CD14-positive monocyte (primary cell): ENCODE measurements at regions not wholly inside any gene's neighbourhood (a gene's known extent, or its start where the extent isn't known, plus 50 kb on each side); places are given as distances from the start of the nearest gene placed in this dataset.

Experiments
- DNase-seq, 3 donors: peaks; one replicate each; pipeline ENCODE4 v3.0.0-alpha.2; 2011 to 2022
- H2AFZ ChIP-seq: 2 replicates; pipeline ENCODE4 v1.6.0; 2012; ENCODE audit warnings: mild to moderate bottlenecking, low read depth, low read length, inconsistent platforms; ENCODE audit not compliant: insufficient read depth, poor library complexity, severe bottlenecking
- H3K27ac ChIP-seq, 2 donors: 1 replicate in 1 of 2; 2 replicates in 1 of 2; pipeline ENCODE4 v1.5.1; 2012 to 2013; ENCODE audit warnings: low read length in 2 of 2, control low read depth in 1 of 2, inconsistent platforms in 1 of 2, low read depth in 1 of 2, mild to moderate bottlenecking in 1 of 2
- H3K27me3 ChIP-seq, 2 donors: one replicate each; pipeline versions ENCODE4 v1.6.0 to v1.6.1; 2011 to 2013; ENCODE audit warnings: low read length in 2 of 2; ENCODE audit not compliant: control insufficient read depth in 2 of 2, insufficient read depth in 2 of 2
- H3K36me3 ChIP-seq, 2 donors: replicated peaks in 1 of 2; 1 replicate in 1 of 2; 2 replicates in 1 of 2; pipeline versions ENCODE4 v1.5.1 to v1.6.1; 2012 to 2013; ENCODE audit warnings: low read length in 2 of 2, control low read depth in 1 of 2, inconsistent platforms in 1 of 2, mild to moderate bottlenecking in 1 of 2; ENCODE audit not compliant: insufficient read depth in 2 of 2, control insufficient read depth in 1 of 2
- H3K4me1 ChIP-seq, 2 donors: 1 replicate in 1 of 2; 2 replicates in 1 of 2; pipeline versions ENCODE4 v1.5.1 to v1.6.1; 2012 to 2013; ENCODE audit warnings: low read length in 2 of 2, control low read depth in 1 of 2, inconsistent platforms in 1 of 2, mild to moderate bottlenecking in 1 of 2, moderate library complexity in 1 of 2; ENCODE audit not compliant: insufficient read depth in 2 of 2, control insufficient read depth in 1 of 2
- H3K4me2 ChIP-seq: replicated peaks from 2 replicates; pipeline ENCODE3; 2012; ENCODE audit warnings: low read length, moderate library complexity, mild to moderate bottlenecking; ENCODE audit not compliant: poor library complexity, severe bottlenecking; ENCODE audit errors: extremely low read depth
- H3K4me3 ChIP-seq, 3 experiments: fragments of 200-600 bp in 1 of 3; sonication (generic) in 1 of 3; replicated peaks in 1 of 3; 1 replicate in 2 of 3; 2 replicates in 1 of 3; pipeline ENCODE4 v1.5.1; 2011 to 2013; ENCODE audit warnings: low read length in 3 of 3, mild to moderate bottlenecking in 3 of 3, control low read depth in 2 of 3, low read depth in 2 of 3, inconsistent platforms in 1 of 3, moderate library complexity in 1 of 3
- H3K79me2 ChIP-seq: 2 replicates; pipeline ENCODE4 v1.6.0; 2012; ENCODE audit warnings: mild to moderate bottlenecking, control low read depth, inconsistent platforms, low read length, moderate library complexity; ENCODE audit not compliant: insufficient read depth
- H3K9ac ChIP-seq: 2 replicates; pipeline ENCODE4 v1.6.0; 2017; ENCODE audit warnings: low read length, mild to moderate bottlenecking; ENCODE audit not compliant: insufficient read depth, poor library complexity, severe bottlenecking
- H3K9me3 ChIP-seq, 2 donors: replicated peaks in 1 of 2; 1 replicate in 1 of 2; 2 replicates in 1 of 2; pipeline versions ENCODE4 v1.5.1 to v1.6.1; 2012 to 2013; ENCODE audit warnings: low read length in 2 of 2, control low read depth in 1 of 2; ENCODE audit not compliant: control insufficient read depth in 1 of 2, insufficient read depth in 1 of 2
- H4K20me1 ChIP-seq: 2 replicates; pipeline ENCODE4 v1.6.0; 2012; ENCODE audit warnings: mild to moderate bottlenecking, low read length, control low read depth, moderate library complexity; ENCODE audit not compliant: insufficient read depth
- H3K27ac Mint-ChIP-seq, 7 donors: one replicate each; pipeline ENCODE4 v1.8.0; 2020; ENCODE audit warnings: mild to moderate bottlenecking in 7 of 7, mixed read lengths in 7 of 7, moderate library complexity in 6 of 7, inconsistent platforms in 2 of 7
- H3K27me3 Mint-ChIP-seq, 3 donors: one replicate each; pipeline ENCODE4 v1.8.0; 2021 to 2022; ENCODE audit warnings: low read depth in 3 of 3, mild to moderate bottlenecking in 3 of 3, mixed read lengths in 3 of 3, moderate library complexity in 3 of 3, inconsistent platforms in 1 of 3
- H3K36me3 Mint-ChIP-seq, 2 donors: one replicate each; pipeline ENCODE4 v1.8.0; 2020; ENCODE audit warnings: mixed read lengths in 2 of 2, inconsistent platforms in 1 of 2, mild to moderate bottlenecking in 1 of 2
- H3K4me1 Mint-ChIP-seq: one replicate; pipeline ENCODE4 v1.8.0; 2020; ENCODE audit warnings: mild to moderate bottlenecking, mixed read lengths
- H3K4me3 Mint-ChIP-seq, 2 donors: one replicate each; pipeline ENCODE4 v1.8.0; 2020; ENCODE audit warnings: mild to moderate bottlenecking in 2 of 2, mixed read lengths in 2 of 2, moderate library complexity in 1 of 2
- H3K9me3 Mint-ChIP-seq, 7 donors: one replicate each; pipeline ENCODE4 v1.8.0; 2020 to 2022; ENCODE audit warnings: mixed read lengths in 7 of 7, mild to moderate bottlenecking in 6 of 7, moderate library complexity in 6 of 7, inconsistent platforms in 2 of 7
- CTCF ChIP-seq: fragments of 200-600 bp; IDR thresholded peaks from one replicate; pipeline ENCODE4 v1.8.0; 2022; ENCODE audit warnings: antibody characterized with exemption, mild to moderate bottlenecking
- WGBS: methylation state at CpG from one replicate; pipeline ENCODE4 v1.1.5; 2013; ENCODE audit warnings: missing lambda C conversion rate; ENCODE audit not compliant: insufficient coverage; 5-methylcytosine and 5-hydroxymethylcytosine counted together
- intact Hi-C, 2 donors: fragments of 100-400 bp; cut with micrococcal nuclease; formaldehyde crosslinking; loops; one replicate each; pipeline versions ENCODE4 v1.15.0 to v1.15.1; 2023

- Histone ChIP-seq H3K9ac (no peak overlapping the region), H2AFZ (no peak overlapping the region), H3K9me3 (no peaks in the 10 kb centered on the region), H3K36me3 (no peaks in the 10 kb centered on the region), H3K27ac (no peak overlapping the region), H3K4me3 (no peak overlapping the region), H4K20me1 (no peaks in the 10 kb centered on the region), H3K4me2 (no peak overlapping the region), H3K27me3 (no peaks in the 10 kb centered on the region), H3K79me2 (no peaks in the 10 kb centered on the region), H3K4me1 (no peaks in the 10 kb centered on the region)
- no peak for DNase-seq
- no CpG with 5 or more reads among the region's 3 CpGs for WGBS
- Mint-ChIP-seq H3K4me3 (no peak overlapping the region), H3K4me1 (no peaks in the 10 kb centered on the region), H3K27ac (no peak overlapping the region), H3K27me3 (peaks cover 0 to 2% (median 2%) of the 10 kb centered on the region in 3 donors), H3K36me3 (no peaks in the 10 kb centered on the region), H3K9me3 (peaks cover 0 to 8% (median 0%) of the 10 kb centered on the region in 7 donors)
- no peak for TF ChIP-seq CTCF
- intact Hi-C loops: no loop called here
Measured at GRCh38 chr3:148265841-148266240, 431.9 kb upstream of the AGTR1 start.

GRCh38 chr3:148266341-148266740 lies 431.4 kb upstream of the AGTR1 start:
- WGBS: no CpG with 5 or more reads among the region's 2 CpGs
- no peak overlapping the region for H3K4me3 ChIP-seq

More at GRCh38 chr3:148266341-148266740, 431.4 kb upstream of the AGTR1 start:
- Mint-ChIP-seq H3K9me3 (peaks cover 0 to 8% (median 0%) of the 10 kb centered on the region in 7 donors), H3K36me3 (no peaks in the 10 kb centered on the region), H3K4me1 (no peaks in the 10 kb centered on the region), H3K4me3 (no peak overlapping the region), H3K27ac (no peak overlapping the region), H3K27me3 (peaks cover 0 to 2% (median 2%) of the 10 kb centered on the region in 3 donors)
- Histone ChIP-seq H3K36me3 (no peaks in the 10 kb centered on the region), H3K27me3 (no peaks in the 10 kb centered on the region), H3K4me1 (no peaks in the 10 kb centered on the region), H3K9ac (no peak overlapping the region), H3K79me2 (no peaks in the 10 kb centered on the region), H4K20me1 (no peaks in the 10 kb centered on the region), H3K4me2 (no peak overlapping the region), H2AFZ (no peak overlapping the region), H3K27ac (no peak overlapping the region), H3K9me3 (no peaks in the 10 kb centered on the region)
- intact Hi-C loops: no loop called here
- TF ChIP-seq CTCF: no peak
- no peak for DNase-seq
